Vagina (tissue), 2 donors: ENCODE measurements at regions not wholly inside any gene's neighbourhood (a gene's known extent, or its start where the extent isn't known, plus 50 kb on each side); places are given as distances from the start of the nearest gene placed in this dataset.

Experiments
- DNase-seq, 2 donors: peaks; one replicate each; pipeline ENCODE4 v3.0.0-alpha.2; 2017; ENCODE audit errors: extremely low spot score in 2 of 2
- H3K27ac ChIP-seq: fragments of 200-600 bp; sonication (generic); one replicate; pipeline ENCODE4 v1.5.1; 2019
- H3K27me3 ChIP-seq: fragments of 200-600 bp; sonication (generic); one replicate; pipeline ENCODE4 v1.5.1; 2019
- H3K36me3 ChIP-seq, 2 donors: fragments of 200-600 bp; sonication (generic); one replicate each; pipeline ENCODE4 v1.5.1; 2017 to 2019
- H3K4me1 ChIP-seq: fragments of 200-600 bp; sonication (generic); one replicate; pipeline ENCODE4 v1.5.1; 2019
- H3K4me3 ChIP-seq, 2 donors: fragments of 200-600 bp; sonication (generic); 1 replicate in 1 of 2; 2 replicates in 1 of 2; pipeline ENCODE4 v1.5.1; 2016 to 2019
- H3K9me3 ChIP-seq: fragments of 200-600 bp; sonication (generic); one replicate; pipeline ENCODE4 v1.5.1; 2019
- CTCF ChIP-seq, 3 experiments: fragments of 450-650 bp in 2 of 3; fragments of 200-600 bp in 1 of 3; sonication (generic) in 1 of 3; IDR thresholded peaks; one replicate each; pipeline ENCODE4 v1.5.1; 2017 to 2019; ENCODE audit warnings: antibody characterized with exemption in 3 of 3, mild to moderate bottlenecking in 2 of 3, moderate library complexity in 2 of 3
- POLR2A ChIP-seq, 2 donors: fragments of 450-650 bp; IDR thresholded peaks; one replicate each; pipeline ENCODE4 v1.6.1; 2017; ENCODE audit warnings: antibody characterized with exemption in 2 of 2, mild to moderate bottlenecking in 2 of 2, moderate library complexity in 2 of 2
- POLR2AphosphoS5 ChIP-seq, 2 donors: sonication (generic); formaldehyde crosslinking; IDR thresholded peaks; one replicate each; pipeline ENCODE4 v1.9.0; 2017; ENCODE audit warnings: antibody characterized with exemption in 2 of 2, mild to moderate bottlenecking in 2 of 2, low read depth in 1 of 2; ENCODE audit not compliant: insufficient read depth in 1 of 2
- intact Hi-C: fragments of 100-400 bp; cut with DNase I; formaldehyde crosslinking; loops from one replicate; pipeline ENCODE4 v1.15.1; 2023

- H3K27me3 ChIP-seq = no peaks in the 10 kb centered on the region
- TF ChIP-seq POLR2AphosphoS5 (IDR thresholded peaks at IDR 0.05; ENCODE audit: insufficient read depth in 1 of 2, low read depth in 1 of 2) = no peak
- TF ChIP-seq POLR2A (IDR thresholded peaks at IDR 0.05) = no peak
- no peak for TF ChIP-seq CTCF (IDR thresholded peaks at IDR 0.05)
- DNase-seq = no peak
- no peak overlapping the region for H3K27ac ChIP-seq
- no peaks in the 10 kb centered on the region for H3K9me3 ChIP-seq
- H3K36me3 ChIP-seq = no peaks in the 10 kb centered on the region
- intact Hi-C loops = no loop called here
- no peaks in the 10 kb centered on the region for H3K4me1 ChIP-seq
- no peak overlapping the region for H3K4me3 ChIP-seq
These were observed 718.6 kb downstream of the PDHA2 start for GRCh38 chr4:96558466-96558865.

- H3K4me1 ChIP-seq = no peaks in the 10 kb centered on the region
- no peak for DNase-seq
- H3K36me3 ChIP-seq = no peaks in the 10 kb centered on the region
- no peak overlapping the region for H3K4me3 ChIP-seq
- no peak for TF ChIP-seq POLR2AphosphoS5 (IDR thresholded peaks at IDR 0.05; ENCODE audit: insufficient read depth in 1 of 2, low read depth in 1 of 2)
- TF ChIP-seq POLR2A (IDR thresholded peaks at IDR 0.05) = no peak
- no peak for TF ChIP-seq CTCF (IDR thresholded peaks at IDR 0.05)
- intact Hi-C loops = no loop called here
- H3K9me3 ChIP-seq = no peaks in the 10 kb centered on the region
- no peak overlapping the region for H3K27ac ChIP-seq
- no peaks in the 10 kb centered on the region for H3K27me3 ChIP-seq
These were observed 726.9 kb downstream of the PDHA2 start for GRCh38 chr4:96566755-96567154.

GRCh38 chr4:96585304-96585703 is 745.4 kb downstream of the PDHA2 start:
- no peaks in the 10 kb centered on the region for H3K4me1 ChIP-seq
- no peak overlapping the region for H3K27ac ChIP-seq
- intact Hi-C loops = no loop called here
- DNase-seq = no peak
- H3K9me3 ChIP-seq = no peaks in the 10 kb centered on the region
- TF ChIP-seq POLR2AphosphoS5 (IDR thresholded peaks at IDR 0.05; ENCODE audit: insufficient read depth in 1 of 2, low read depth in 1 of 2) (no peak), CTCF (IDR thresholded peaks at IDR 0.05) (no peak), POLR2A (IDR thresholded peaks at IDR 0.05) (no peak)
- no peak overlapping the region for H3K4me3 ChIP-seq
- H3K36me3 ChIP-seq = no peaks in the 10 kb centered on the region
- H3K27me3 ChIP-seq = no peaks in the 10 kb centered on the region

- H3K27ac ChIP-seq = no peak overlapping the region
- no peak for DNase-seq
These were observed 753.5 kb downstream of the PDHA2 start for GRCh38 chr4:96593422-96593821.

GRCh38 chr4:96598465-96598864 is 758.6 kb downstream of the PDHA2 start:
- Histone ChIP-seq H3K27ac (no peak overlapping the region), H3K4me3 (no peak overlapping the region), H3K27me3 (no peaks in the 10 kb centered on the region), H3K36me3 (no peaks in the 10 kb centered on the region), H3K4me1 (no peaks in the 10 kb centered on the region), H3K9me3 (no peaks in the 10 kb centered on the region)
- DNase-seq = no peak
- TF ChIP-seq POLR2AphosphoS5 (IDR thresholded peaks at IDR 0.05; ENCODE audit: insufficient read depth in 1 of 2, low read depth in 1 of 2) (no peak), CTCF (IDR thresholded peaks at IDR 0.05) (no peak), POLR2A (IDR thresholded peaks at IDR 0.05) (no peak)
- intact Hi-C loops = no loop called here

More at GRCh38 chr4:96593422-96593821, 753.5 kb downstream of the PDHA2 start:
- intact Hi-C loops = no loop called here
- H3K4me3 ChIP-seq = no peak overlapping the region
- no peaks in the 10 kb centered on the region for H3K27me3 ChIP-seq
- TF ChIP-seq POLR2AphosphoS5 (IDR thresholded peaks at IDR 0.05; ENCODE audit: insufficient read depth in 1 of 2, low read depth in 1 of 2) (no peak), CTCF (IDR thresholded peaks at IDR 0.05) (no peak), POLR2A (IDR thresholded peaks at IDR 0.05) (no peak)
- no peaks in the 10 kb centered on the region for H3K9me3 ChIP-seq
- no peaks in the 10 kb centered on the region for H3K4me1 ChIP-seq
- H3K36me3 ChIP-seq = no peaks in the 10 kb centered on the region
